ELR (cell line): ENCODE measurements at regions not wholly inside any gene's neighbourhood (a gene's known extent, or its start where the extent isn't known, plus 50 kb on each side); places are given as distances from the start of the nearest gene placed in this dataset.

ENCODE experiments used
- DNase-seq: peaks from one replicate; pipeline ENCODE4 v3.0.0-alpha.2; 2015; ENCODE audit warnings: low read depth

GRCh38 chr4:92111493-92111892 lies 192.3 kb upstream of the GRID2 start:
- no peak for DNase-seq

GRCh38 chr4:92112805-92113204 lies 191.0 kb upstream of the GRID2 start:
- no peak for DNase-seq

GRCh38 chr4:92120810-92121498 lies 182.8 kb upstream of the GRID2 start:
- no peak for DNase-seq

GRCh38 chr4:92122911-92123310 lies 180.9 kb upstream of the GRID2 start:
- no peak for DNase-seq

DNA sequence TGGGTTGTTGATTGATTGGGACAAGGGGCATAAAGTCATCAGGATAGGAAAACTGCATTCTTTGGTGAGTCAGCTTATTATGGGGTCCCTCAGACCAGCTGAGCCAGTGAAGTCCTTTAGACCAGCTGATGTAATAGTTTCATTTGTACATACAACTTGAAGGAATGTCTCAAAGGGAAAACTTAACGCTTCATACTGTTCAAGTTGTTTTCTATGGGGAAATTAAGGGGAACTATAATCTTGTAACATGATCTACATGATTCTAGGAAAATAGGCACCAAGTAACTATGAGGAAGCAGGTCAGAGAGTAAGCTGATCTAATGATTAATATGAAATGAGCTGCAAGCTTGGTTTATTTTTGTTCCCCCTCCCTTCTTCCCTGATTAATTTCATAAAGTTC lies 175.1 kb upstream of the GRID2 start:
- no peak for DNase-seq

DNA sequence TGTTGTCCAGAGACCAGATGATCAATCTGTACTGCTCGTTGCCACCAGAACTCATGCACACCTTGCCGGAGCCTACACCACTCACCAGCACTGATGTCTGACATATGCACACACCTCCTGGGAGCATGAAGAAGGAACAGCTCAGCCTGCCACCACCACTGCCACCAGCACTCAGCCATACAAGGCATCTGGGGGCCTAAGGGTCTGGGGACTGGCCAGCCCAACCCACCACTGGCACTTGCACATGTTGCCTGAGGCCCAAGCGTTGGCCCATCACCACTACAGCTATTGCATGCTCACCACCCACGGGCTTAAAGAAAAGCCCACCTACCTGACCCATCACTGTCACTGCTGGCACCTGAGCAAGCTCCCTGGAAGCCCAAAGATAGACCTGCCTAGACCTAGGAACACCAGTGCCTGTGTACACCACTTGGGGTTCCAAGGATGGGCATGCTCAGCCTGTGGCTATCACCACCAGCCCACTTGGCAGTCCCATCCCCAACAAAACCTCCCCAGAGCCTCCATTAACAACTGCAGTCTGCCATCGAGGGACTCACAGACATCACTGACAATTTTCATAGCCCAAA lies 174.3 kb upstream of the GRID2 start:
- DNase-seq = no peak

GRCh38 chr4:92136434-92136833 lies 167.3 kb upstream of the GRID2 start:
- no peak for DNase-seq

- no peak for DNase-seq
Measured at GRCh38 chr4:92163348-92163747, 140.4 kb upstream of the GRID2 start.

GRCh38 chr4:92170340-92170739 lies 133.4 kb upstream of the GRID2 start:
- no peak for DNase-seq

DNA sequence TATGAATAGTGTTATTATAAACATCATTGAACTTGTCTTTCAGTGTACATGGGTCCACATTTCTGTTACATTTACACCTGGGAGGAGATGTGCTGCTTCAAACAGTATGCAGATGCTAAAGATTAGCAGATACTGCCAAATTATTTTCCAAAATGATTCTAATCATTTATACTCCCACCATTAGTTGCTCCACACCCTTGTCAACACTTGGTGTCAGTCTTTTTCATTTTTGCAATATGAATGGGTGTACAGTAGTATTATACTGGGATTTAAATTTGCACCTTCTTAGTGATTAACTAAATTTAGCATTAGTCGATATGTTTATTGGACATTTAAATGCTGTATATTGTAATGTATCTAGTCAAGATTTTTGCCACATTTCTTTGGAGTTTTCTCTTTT lies 131.6 kb upstream of the GRID2 start:
- DNase-seq = no peak

GRCh38 chr4:92175250-92175649 lies 128.5 kb upstream of the GRID2 start:
- no peak for DNase-seq

GRCh38 chr4:92182006-92182735 lies 121.6 kb upstream of the GRID2 start:
- no peak for DNase-seq

DNA sequence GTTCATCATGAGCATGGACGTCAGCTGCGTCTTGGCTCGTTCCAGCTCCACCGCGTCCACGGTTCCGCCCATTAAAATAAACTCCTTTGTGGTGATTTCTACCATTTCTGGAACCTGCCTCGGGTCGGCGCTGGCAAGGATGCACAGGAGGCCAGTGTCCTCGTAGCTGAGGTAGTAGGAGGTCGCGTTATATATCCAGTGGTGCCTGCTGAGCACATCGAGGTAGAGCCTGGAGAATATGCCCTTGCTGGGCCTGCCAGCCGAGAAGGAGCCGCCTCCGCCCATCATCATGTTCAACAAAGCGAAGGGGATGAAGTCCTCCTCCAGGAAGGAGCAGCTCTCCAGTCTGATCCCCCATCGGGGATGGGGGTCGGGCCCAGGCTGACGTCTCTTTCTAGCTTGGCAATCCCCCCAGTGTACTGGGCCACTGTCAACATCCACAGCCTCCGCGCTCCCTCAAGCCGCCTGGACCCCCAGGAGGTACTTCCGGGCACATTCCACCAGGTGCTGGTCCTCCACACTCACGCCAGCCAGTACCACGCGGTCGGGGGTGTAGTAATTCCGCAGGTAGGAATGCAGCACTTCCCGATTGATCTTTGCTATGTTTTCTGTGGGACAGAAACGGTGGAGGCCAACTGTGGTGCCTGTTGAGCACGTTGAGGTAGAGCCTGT lies 120.9 kb upstream of the GRID2 start:
- no peak for DNase-seq

- no peak for DNase-seq
Measured at GRCh38 chr4:92183825-92184224, 119.9 kb upstream of the GRID2 start.

GRCh38 chr4:92184566-92184965 lies 119.2 kb upstream of the GRID2 start:
- no peak for DNase-seq

- no peak for DNase-seq
Measured at GRCh38 chr4:92186239-92186638, 117.5 kb upstream of the GRID2 start.

- DNase-seq = no peak
Measured at GRCh38 chr4:92189146-92189545, 114.6 kb upstream of the GRID2 start.

- DNase-seq = peak; percentile 51
Measured at GRCh38 chr4:92198711-92199110, 105.1 kb upstream of the GRID2 start.

DNA sequence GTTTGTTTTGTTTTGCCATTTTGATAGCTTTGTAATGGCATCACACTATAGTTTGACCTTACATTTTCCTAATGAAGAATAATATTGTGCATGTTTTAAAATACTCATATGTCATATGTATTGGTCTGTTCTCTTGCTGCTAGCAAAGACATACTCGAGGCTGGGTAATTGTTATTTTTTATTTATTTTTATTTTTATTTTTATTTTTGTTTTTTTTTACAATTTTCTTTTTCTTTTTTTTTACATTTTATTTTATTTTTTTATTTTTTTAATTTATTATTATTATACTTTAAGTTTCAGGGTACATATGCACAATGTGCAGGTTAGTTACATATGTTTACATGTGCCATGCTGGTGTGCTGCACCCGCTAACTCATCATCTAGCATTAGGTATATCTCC lies 104.6 kb upstream of the GRID2 start:
- no peak for DNase-seq

- no peak for DNase-seq
Measured at GRCh38 chr4:92210906-92211305, 92.9 kb upstream of the GRID2 start.

DNA sequence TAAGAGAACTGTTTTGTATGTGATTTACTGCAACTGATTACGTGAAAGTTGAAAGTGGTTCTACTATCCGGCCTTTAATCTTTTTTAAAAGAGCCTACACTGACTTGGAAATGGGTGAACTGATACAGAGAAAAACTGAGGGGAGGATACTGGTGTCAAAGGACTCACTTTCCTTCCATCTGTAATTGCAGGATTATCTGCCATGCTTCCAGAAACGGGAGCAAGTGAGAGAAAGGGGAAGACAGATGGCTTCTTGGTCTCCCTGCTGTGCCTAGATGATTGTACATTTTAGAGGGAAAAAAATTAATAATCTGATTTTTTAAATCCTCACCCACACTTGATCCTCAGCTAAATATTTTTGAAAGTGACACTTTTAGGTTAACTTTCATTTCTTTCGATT lies 88.3 kb upstream of the GRID2 start:
- DNase-seq = no peak

- DNase-seq = no peak
Measured at GRCh38 chr4:92231511-92231910, 72.3 kb upstream of the GRID2 start.

- DNase-seq = peak; percentile 49
Measured at GRCh38 chr4:92232566-92232965, 71.2 kb upstream of the GRID2 start.
